ENCODE measurements at regions not wholly inside any gene's neighbourhood (a gene's known extent, or its start where the extent isn't known, plus 50 kb on each side); places are given as distances from the start of the nearest gene placed in this dataset.

- DNase-seq (ENCODE audit: low spot score): no peak
Measured at GRCh38 chr17:17398188-17398942, 78.4 kb upstream of the MED9 start.

- DNase-seq (ENCODE audit: low spot score): no peak
Measured at GRCh38 chr17:17398943-17399926, 77.6 kb upstream of the MED9 start.

- DNase-seq (ENCODE audit: low spot score): no peak
Measured at GRCh38 chr17:17400070-17400469, 76.7 kb upstream of the MED9 start.

- DNase-seq (ENCODE audit: low spot score): no peak
Measured at GRCh38 chr17:17400566-17401184, 76.1 kb upstream of the MED9 start.

- no peak for DNase-seq (ENCODE audit: low spot score)
Measured at GRCh38 chr17:17401271-17401781, 75.5 kb upstream of the MED9 start.

GRCh38 chr17:17402558-17402957 is 74.2 kb upstream of the MED9 start:
- DNase-seq (ENCODE audit: low spot score): no peak

- no peak for DNase-seq (ENCODE audit: low spot score)
Measured at GRCh38 chr17:17403065-17403464, 73.7 kb upstream of the MED9 start.

GRCh38 chr17:17403899-17404576 is 72.8 kb upstream of the MED9 start:
- no peak for DNase-seq (ENCODE audit: low spot score)

GRCh38 chr17:17405673-17406072 is 71.1 kb upstream of the MED9 start:
- DNase-seq (ENCODE audit: low spot score): no peak

GRCh38 chr17:17406225-17406624 is 70.6 kb upstream of the MED9 start:
- DNase-seq (ENCODE audit: low spot score): no peak

- DNase-seq (ENCODE audit: low spot score): no peak
Measured at GRCh38 chr17:17408236-17408794, 68.5 kb upstream of the MED9 start.

GRCh38 chr17:17410357-17410756 is 66.4 kb upstream of the MED9 start:
- DNase-seq (ENCODE audit: low spot score): no peak

GRCh38 chr17:17411692-17412091 is 65.1 kb upstream of the MED9 start:
- no peak for DNase-seq (ENCODE audit: low spot score)

- no peak for DNase-seq (ENCODE audit: low spot score)
Measured at GRCh38 chr17:17412326-17412725, 64.5 kb upstream of the MED9 start.

GRCh38 chr17:17413215-17413792 is 63.5 kb upstream of the MED9 start:
- DNase-seq (ENCODE audit: low spot score): no peak

- no peak for DNase-seq (ENCODE audit: low spot score)
Measured at GRCh38 chr17:17413821-17414220, 63.0 kb upstream of the MED9 start.

GRCh38 chr17:17414341-17414805 is 62.4 kb upstream of the MED9 start:
- no peak for DNase-seq (ENCODE audit: low spot score)

GRCh38 chr17:17415006-17415405 is 61.8 kb upstream of the MED9 start:
- DNase-seq (ENCODE audit: low spot score): no peak

- DNase-seq (ENCODE audit: low spot score): no peak
Measured at GRCh38 chr17:17416007-17416399, 60.8 kb upstream of the MED9 start.

GRCh38 chr17:17416400-17417360 is 60.1 kb upstream of the MED9 start:
- no peak for DNase-seq (ENCODE audit: low spot score)

All from putamen (tissue), 1 donor.